ENCODE measurements at regions not wholly inside any gene's neighbourhood (a gene's known extent, or its start where the extent isn't known, plus 50 kb on each side); places are given as distances from the start of the nearest gene placed in this dataset.

- TF ChIP-seq CTCF (IDR thresholded peaks at IDR 0.05) (no peak), POLR2A (IDR thresholded peaks at IDR 0.05) (no peak)
Observed at GRCh38 chr2:175854129-175854528, 147.9 kb downstream of the LNPK start.
